ENCODE measurements at regions not wholly inside any gene's neighbourhood (a gene's known extent, or its start where the extent isn't known, plus 50 kb on each side); places are given as distances from the start of the nearest gene placed in this dataset.

DNA sequence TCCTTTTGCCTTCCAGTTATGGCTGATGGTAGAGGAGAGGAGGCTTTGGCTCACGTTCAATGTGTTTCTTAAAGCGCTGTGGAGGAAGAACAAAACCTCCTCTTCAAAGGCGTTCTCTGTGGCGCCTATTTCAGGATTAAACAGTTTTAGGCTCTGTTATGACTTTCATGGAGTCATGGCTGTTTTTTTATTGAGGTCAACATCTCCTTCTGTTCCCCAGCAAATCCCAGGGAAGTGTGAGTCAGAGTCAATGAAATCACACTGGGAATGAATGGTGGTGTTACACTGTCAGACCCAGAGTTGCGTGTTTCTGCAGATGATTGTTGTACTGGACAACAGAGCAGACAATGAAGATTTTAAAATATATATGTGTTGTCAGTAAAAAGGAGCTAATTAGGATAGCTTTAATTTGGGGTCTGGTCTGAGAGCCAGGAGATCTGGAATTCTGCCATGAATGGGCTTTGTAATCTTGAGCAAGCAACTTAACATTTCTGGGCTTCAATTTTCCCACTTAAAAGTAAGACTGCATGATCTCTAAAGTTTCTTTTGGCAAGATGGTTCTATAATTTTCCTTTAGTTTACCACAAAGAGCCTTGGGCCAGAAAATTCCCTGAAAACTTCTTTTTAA is 240.7 kb downstream of the CSNK1G3 start:
- peak overlapping the region; percentile 54 for H3K4me2 ChIP-seq (ENCODE audit: insufficient read depth, low read length)
- H3K79me2 ChIP-seq (ENCODE audit: insufficient read depth, low read length), result no peaks in the 10 kb centered on the region
- no peaks in the 10 kb centered on the region for H3K36me3 ChIP-seq (ENCODE audit: insufficient read depth, low read length)
- peak overlapping the region; percentile 75 for H2AFZ ChIP-seq (ENCODE audit: low read length)
- no peaks in the 10 kb centered on the region for H3K9me3 ChIP-seq (ENCODE audit: low read depth, low read length)
- TF ChIP-seq, protein P1, sequence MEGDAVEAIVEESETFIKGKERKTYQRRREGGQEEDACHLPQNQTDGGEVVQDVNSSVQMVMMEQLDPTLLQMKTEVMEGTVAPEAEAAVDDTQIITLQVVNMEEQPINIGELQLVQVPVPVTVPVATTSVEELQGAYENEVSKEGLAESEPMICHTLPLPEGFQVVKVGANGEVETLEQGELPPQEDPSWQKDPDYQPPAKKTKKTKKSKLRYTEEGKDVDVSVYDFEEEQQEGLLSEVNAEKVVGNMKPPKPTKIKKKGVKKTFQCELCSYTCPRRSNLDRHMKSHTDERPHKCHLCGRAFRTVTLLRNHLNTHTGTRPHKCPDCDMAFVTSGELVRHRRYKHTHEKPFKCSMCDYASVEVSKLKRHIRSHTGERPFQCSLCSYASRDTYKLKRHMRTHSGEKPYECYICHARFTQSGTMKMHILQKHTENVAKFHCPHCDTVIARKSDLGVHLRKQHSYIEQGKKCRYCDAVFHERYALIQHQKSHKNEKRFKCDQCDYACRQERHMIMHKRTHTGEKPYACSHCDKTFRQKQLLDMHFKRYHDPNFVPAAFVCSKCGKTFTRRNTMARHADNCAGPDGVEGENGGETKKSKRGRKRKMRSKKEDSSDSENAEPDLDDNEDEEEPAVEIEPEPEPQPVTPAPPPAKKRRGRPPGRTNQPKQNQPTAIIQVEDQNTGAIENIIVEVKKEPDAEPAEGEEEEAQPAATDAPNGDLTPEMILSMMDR (IDR thresholded peaks at IDR 0.05; ENCODE audit: extremely low read depth, low read depth, low read length), result no peak
- peak overlapping the region; percentile 90 for H3K27ac ChIP-seq (ENCODE audit: low read depth, low read length)
- peaks cover 36% of the 10 kb centered on the region for H3K4me1 ChIP-seq (ENCODE audit: insufficient read depth, low read length)
- no peaks in the 10 kb centered on the region for H4K20me1 ChIP-seq (ENCODE audit: insufficient read depth, low read length)
- H3K27me3 ChIP-seq (ENCODE audit: insufficient read depth, low read length), result no peaks in the 10 kb centered on the region
- no peak overlapping the region for H3K4me3 ChIP-seq (ENCODE audit: insufficient read depth, low read length)
- peak; percentile 47 for DNase-seq (ENCODE audit: insufficient read length, low spot score, missing footprints)

DNA sequence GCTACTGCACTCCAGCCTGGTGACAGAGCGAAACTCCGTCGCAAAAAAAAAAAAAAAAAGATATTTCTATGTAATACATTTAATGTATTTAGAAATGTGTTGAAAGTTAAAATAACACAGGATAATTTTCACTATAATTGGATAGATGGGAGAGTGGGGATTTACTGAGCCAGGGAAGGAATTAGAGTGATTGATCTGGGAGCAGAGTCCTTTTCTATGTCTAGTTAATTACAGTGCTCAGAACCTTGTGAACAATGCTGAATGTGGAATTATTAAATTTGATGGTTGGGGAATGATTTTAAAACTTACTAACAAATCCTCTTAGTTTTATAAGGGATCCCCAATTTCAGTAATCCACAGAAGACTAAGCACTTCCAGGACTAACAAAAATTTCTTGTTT is 239.7 kb downstream of the CSNK1G3 start:
- Histone ChIP-seq H3K36me3 (ENCODE audit: insufficient read depth, low read length) (no peaks in the 10 kb centered on the region), H3K4me3 (ENCODE audit: insufficient read depth, low read length) (no peak overlapping the region), H3K27ac (ENCODE audit: low read depth, low read length) (peak overlapping the region; percentile 90), H3K4me1 (ENCODE audit: insufficient read depth, low read length) (peaks cover 40% of the 10 kb centered on the region), H4K20me1 (ENCODE audit: insufficient read depth, low read length) (no peaks in the 10 kb centered on the region), H3K27me3 (ENCODE audit: insufficient read depth, low read length) (no peaks in the 10 kb centered on the region), H2AFZ (ENCODE audit: low read length) (no peak overlapping the region), H3K4me2 (ENCODE audit: insufficient read depth, low read length) (no peak overlapping the region), H3K9me3 (ENCODE audit: low read depth, low read length) (no peaks in the 10 kb centered on the region), H3K79me2 (ENCODE audit: insufficient read depth, low read length) (no peaks in the 10 kb centered on the region)
- no peak for DNase-seq (ENCODE audit: insufficient read length, low spot score, missing footprints)
- TF ChIP-seq, protein P1 (IDR thresholded peaks at IDR 0.05; ENCODE audit: extremely low read depth, low read depth, low read length), result no peak

DNA sequence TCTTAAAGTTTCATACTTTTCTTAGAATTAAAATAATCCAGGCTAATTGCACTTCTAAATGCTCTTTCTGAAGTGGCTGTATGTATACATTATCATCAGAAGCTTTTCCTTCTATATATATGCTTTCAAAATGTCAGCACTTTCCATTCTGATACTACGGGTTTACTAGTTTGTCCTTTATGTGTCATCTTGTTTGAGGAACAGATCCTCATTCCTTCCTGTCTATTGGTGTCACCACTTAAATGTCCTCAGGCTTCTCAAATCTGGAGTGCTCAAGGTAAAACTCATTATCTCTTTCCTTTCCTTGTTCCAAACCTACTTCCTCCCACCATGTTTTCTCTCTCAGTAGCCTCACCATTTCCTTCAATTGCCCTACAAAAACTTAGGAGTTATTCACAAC is 236.3 kb downstream of the CSNK1G3 start:
- Histone ChIP-seq H2AFZ (ENCODE audit: low read length) (no peak overlapping the region), H3K4me1 (ENCODE audit: insufficient read depth, low read length) (peaks cover 18% of the 10 kb centered on the region), H4K20me1 (ENCODE audit: insufficient read depth, low read length) (no peaks in the 10 kb centered on the region), H3K27ac (ENCODE audit: low read depth, low read length) (no peak overlapping the region), H3K9me3 (ENCODE audit: low read depth, low read length) (no peaks in the 10 kb centered on the region), H3K4me3 (ENCODE audit: insufficient read depth, low read length) (no peak overlapping the region), H3K4me2 (ENCODE audit: insufficient read depth, low read length) (no peak overlapping the region), H3K79me2 (ENCODE audit: insufficient read depth, low read length) (no peaks in the 10 kb centered on the region), H3K36me3 (ENCODE audit: insufficient read depth, low read length) (no peaks in the 10 kb centered on the region), H3K27me3 (ENCODE audit: insufficient read depth, low read length) (no peaks in the 10 kb centered on the region)
- DNase-seq (ENCODE audit: insufficient read length, low spot score, missing footprints), result no peak
- TF ChIP-seq, protein P1 (IDR thresholded peaks at IDR 0.05; ENCODE audit: extremely low read depth, low read depth, low read length), result no peak

DNA sequence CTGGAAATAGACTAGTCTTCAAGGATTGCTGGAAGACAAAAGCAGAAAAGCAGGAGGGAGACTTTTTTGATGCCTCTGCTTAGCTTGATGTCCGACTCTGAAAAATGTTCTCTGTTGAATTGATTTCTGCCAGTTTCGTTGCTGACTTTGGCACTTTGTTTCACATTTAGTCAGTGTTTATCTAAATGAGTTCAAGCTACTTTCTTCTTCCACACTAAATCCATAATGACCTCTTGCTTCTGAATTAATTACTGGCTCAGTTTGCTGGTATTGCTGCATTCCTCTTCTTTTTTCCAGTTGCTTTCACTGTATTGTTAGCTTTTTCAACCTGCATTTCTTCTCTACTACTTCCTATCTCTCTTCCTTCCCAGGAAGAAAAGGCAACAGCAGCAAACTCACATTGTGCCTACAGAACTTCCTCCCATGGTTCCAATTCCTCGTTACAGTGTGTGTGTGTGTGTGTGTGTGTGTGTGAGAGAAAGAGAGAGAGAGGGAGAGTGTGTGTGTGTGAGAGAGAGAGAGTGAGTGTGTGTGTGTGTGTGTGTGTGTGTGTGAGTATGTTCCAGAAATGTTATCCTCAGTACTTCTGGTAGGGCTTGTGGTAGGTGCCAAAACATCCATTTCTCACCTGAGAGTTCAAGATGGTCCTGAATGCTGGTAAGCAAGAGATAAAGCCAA is 234.8 kb downstream of the CSNK1G3 start:
- no peaks in the 10 kb centered on the region for H3K9me3 ChIP-seq (ENCODE audit: low read depth, low read length)
- peak overlapping the region; percentile 73 for H2AFZ ChIP-seq (ENCODE audit: low read length)
- H4K20me1 ChIP-seq (ENCODE audit: insufficient read depth, low read length), result no peaks in the 10 kb centered on the region
- no peak overlapping the region for H3K27ac ChIP-seq (ENCODE audit: low read depth, low read length)
- peak overlapping the region; percentile 46 for H3K4me2 ChIP-seq (ENCODE audit: insufficient read depth, low read length)
- DNase-seq (ENCODE audit: insufficient read length, low spot score, missing footprints), result no peak
- peaks cover 6% of the 10 kb centered on the region for H3K4me1 ChIP-seq (ENCODE audit: insufficient read depth, low read length)
- no peaks in the 10 kb centered on the region for H3K27me3 ChIP-seq (ENCODE audit: insufficient read depth, low read length)
- no peaks in the 10 kb centered on the region for H3K36me3 ChIP-seq (ENCODE audit: insufficient read depth, low read length)
- H3K79me2 ChIP-seq (ENCODE audit: insufficient read depth, low read length), result no peaks in the 10 kb centered on the region
- TF ChIP-seq, protein P1 (IDR thresholded peaks at IDR 0.05; ENCODE audit: extremely low read depth, low read depth, low read length), result no peak
- H3K4me3 ChIP-seq (ENCODE audit: insufficient read depth, low read length), result no peak overlapping the region
